IPS DF 4.7 (cell line): ENCODE measurements at regions not wholly inside any gene's neighbourhood (a gene's known extent, or its start where the extent isn't known, plus 50 kb on each side); places are given as distances from the start of the nearest gene placed in this dataset.

Experiments
- DNase-seq: peaks from one replicate; pipeline ENCODE4 v3.0.0-alpha.2; 2013; ENCODE audit warnings: low spot score; ENCODE audit errors: extremely low read depth

DNA sequence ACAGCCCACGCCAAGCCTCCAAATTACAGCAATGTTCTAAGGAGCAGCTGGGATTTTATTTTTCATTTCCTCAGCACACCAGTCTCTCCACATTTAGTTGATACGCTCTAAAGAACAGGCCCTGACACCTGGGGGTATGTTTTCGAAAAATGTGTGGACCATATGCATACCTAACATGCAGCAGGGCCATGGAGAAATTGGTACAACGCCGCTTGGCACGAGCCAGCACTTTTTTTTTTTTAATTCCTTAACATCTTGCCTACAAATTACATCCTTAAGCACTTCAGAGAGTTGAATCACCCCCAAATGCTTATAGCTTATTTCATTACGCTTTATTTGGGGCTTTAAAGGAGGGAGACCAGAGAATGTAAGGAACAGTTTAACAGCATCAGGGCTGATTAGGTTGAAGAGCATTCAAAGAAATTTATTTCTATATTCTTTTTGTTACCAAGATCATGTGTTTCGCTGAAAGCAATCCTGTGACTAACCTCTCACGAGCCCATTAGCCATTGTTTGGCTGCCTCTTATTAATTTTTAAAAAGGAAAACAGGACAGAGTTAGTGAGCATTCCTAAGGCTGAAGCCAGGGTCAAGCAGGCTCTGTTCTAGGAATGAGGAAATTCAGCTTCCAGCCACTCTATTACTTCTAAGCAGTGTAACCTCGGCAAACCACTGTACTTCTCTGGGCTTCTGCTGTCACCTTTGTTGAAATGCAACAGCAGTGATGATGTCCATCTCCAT, 173.8 kb downstream of the ACTL7B start:
- no peak for DNase-seq

DNA sequence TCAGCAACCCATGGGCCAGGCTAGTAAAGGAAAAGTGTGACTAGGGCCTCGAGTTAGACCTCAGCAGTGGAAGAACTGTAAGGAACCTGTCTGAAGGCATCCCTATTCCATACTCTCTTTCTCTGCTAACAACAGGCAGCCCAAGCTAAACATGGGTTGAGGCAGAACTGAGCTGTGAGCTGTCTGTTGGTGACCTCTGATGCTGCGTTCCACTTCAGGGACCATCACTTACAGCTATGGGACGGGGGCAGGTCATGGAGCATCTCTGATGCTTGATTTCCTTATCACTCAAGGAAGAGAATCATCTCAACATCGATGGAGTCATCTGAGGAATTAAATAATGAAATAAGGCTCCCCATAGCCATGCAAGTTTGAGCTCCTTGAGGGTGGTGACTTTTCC, 174.8 kb downstream of the ACTL7B start:
- DNase-seq = no peak

DNA sequence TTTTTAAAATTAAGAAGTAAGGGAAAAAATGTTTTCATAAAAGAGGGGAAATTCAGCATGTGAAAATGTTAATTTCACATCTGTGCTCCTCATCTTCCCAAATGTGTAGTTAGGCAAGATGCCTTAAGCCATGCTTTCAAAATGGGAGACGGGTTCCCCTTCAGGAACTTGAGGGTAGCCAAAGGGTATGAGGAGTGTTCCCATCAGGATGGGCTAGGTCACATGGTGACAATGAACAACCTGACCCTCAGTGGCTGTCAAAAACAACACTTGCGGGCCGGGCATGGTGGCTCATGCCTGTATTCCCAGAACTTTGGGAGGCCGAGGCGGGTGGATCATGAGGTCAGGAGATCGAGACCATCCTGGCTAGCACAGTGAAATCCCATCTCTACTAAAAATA, 178.0 kb downstream of the ACTL7B start:
- no peak for DNase-seq

DNA sequence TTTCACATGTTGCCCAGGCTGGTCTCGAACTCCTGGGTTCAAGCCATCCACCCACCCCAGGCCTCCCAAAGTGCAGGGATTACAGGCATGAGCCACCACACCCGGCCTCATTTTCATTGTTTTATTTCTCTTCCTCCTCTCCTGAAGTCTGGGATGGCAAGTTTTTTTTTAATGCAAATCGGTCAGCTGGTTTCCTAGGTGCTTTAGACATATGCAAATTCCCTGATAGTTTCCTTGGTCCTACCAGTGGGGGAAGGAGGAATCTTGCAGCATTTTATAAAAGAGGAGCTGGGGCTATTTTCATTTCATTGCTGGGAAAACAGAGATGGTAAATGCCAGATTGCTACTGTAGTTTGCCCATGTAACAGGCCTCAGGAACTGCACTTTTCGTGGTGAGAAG, 179.4 kb downstream of the ACTL7B start:
- DNase-seq = no peak

DNA sequence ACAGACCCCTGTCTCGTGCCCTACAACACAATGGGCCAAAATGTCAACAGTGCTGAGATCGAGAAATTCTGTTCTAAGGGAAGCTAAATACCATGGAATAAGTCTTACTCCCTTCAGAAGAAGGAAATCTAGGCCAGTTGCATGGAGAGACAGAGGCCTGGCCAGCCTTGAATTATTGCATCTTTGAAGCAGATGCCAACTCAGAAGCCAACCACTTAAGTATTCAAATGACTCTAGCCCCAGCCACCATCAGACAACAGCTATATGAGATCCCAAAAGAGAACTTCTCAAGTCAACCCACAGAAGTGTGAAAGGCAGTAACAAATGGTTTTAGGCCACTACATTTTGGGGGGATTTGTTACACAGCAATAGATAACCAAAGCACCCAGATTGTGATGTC, 180.1 kb downstream of the ACTL7B start:
- DNase-seq = no peak

DNA sequence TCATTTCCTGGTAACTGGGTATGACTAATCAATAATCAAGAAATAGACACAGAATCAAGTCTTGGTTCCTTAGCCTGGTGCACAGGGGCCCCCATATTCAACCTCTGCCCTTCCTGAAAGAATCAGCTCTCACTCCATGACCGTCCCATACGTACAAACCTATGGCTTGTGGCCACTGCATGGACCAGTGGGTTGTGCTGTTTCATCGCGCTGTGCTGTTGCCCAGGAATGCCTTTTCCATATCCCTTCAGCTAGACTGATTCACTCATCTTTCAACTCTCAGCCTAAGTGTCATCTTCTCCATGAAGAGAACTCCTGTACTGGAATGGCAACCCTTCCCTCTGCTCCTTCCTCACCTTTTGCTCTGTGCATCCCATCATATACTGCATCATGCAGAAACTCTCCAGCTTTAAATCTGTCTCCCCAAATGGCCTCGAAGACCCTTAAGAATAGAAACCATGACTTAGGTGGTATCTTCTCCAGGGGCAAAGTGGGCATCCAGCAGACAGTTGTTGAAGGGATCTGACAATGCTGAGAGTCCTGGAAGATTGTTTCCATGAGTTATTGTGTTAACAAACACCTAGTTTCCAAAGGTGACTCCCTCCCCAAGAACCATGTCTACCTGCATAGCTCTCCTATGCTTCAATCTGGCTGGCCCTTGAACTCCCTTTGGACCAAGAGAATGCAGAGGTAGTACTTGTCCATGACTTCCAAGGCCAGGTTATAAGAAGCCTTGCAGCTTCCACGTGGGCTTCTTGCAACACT, 180.8 kb downstream of the ACTL7B start:
- no peak for DNase-seq

DNA sequence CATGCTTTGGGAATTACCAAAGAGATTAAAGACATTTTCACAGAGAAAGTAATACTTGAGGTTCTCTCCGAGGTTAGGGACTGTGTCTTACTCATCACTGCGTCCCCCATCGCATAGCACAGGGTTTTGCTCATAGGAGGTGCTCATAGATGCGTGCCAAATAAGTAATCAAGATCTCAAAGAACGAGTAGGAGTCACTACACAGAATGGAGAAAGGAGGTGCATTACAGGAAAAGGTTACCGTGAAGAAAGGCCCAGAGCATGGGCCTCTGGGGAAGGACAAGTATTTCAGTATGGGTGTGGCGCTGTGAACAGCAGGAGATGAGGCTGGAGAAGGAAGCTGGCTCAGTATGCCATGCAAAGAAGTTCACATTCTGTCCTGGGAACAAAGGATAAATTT, 182.4 kb downstream of the ACTL7B start:
- DNase-seq = no peak

DNA sequence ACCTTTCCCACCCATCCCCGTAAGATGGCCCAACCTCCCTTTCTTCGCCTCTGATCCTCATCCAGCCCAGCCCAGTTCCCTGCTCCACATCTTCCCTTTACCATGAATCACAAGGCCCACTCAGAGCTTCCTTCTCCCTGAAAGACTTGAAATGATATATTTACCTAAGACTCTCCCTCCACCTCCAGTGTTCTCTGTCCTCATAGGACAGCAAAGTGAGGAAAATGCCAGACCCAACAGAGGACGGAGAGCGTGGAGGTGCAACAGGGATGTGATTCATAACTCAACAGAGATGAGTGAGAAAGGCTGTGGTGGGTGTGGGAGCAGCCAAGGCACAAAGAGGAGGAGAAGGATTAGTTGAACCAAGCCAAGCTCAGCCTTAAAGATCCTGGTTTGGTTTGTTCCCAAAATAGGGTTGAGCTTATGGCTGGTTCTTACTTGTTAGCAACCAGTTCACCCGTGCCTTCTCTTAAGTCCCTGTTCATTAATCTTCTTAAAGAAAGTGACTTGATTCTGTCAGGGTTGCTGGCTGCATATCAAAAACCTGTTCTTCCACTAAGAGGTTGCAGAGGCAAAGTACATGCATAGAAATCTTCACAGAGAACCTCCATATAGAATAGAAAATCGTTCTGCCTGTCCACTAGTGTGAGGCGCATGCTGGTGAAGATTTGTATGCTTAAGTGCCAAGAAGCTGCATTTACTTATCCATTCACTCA, 183.2 kb downstream of the ACTL7B start:
- no peak for DNase-seq

DNA sequence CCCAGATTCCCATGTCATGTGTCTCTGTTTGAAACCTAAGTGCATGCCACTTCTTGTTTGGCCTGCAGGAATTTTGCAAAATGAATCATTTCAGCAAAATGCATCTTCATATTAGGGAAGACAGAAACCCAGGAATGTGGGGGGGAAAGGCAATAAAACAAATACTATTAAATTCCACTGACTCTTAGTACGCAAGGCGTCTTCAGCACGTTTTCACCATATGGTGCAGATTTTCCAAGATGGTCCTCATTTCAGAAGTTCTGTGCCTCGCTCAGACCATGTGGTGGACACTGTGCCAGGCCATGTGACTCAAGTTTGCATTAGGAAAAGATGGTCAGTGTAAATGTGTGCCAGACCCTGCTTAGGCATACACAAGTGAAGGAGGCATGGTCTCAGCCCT, 184.0 kb downstream of the ACTL7B start:
- no peak for DNase-seq

DNA sequence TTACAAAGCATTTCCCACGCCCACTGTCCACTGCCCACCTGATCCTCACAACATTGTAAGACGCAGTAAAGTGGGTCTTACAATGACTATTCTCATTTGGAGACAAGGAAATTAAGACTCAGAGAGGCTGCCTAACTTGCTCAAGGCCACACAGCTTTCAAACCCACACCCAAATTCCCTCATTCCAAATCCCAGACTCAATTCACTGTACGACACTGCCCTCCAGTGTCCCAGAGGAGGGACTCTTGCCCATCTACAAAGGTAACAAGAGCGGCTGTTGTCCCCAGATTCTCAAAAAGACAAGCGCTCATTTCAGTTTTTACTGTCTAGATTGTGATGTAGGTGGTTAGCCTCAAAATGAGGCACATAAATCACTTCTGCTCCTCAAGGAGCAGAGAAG, 184.6 kb downstream of the ACTL7B start:
- DNase-seq = no peak

DNA sequence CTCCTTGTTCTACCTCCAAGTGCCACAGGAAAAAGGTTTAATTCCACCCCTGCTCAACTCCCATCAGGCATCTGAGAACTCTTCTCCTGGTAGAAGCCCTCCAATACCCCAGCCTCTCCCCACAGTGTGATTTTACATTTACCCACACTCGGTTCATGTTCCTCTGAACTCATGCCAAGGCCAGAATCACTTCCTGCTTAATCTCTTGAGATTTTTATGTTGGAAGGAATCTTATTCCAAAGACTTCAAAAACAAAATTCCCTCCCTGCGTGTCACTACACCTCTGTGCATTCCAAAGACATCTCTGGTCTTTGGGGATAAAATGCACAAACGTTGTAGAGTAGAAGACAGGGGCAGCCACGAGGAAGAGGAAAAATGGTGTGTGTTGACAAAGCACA, 186.8 kb downstream of the ACTL7B start:
- no peak for DNase-seq

DNA sequence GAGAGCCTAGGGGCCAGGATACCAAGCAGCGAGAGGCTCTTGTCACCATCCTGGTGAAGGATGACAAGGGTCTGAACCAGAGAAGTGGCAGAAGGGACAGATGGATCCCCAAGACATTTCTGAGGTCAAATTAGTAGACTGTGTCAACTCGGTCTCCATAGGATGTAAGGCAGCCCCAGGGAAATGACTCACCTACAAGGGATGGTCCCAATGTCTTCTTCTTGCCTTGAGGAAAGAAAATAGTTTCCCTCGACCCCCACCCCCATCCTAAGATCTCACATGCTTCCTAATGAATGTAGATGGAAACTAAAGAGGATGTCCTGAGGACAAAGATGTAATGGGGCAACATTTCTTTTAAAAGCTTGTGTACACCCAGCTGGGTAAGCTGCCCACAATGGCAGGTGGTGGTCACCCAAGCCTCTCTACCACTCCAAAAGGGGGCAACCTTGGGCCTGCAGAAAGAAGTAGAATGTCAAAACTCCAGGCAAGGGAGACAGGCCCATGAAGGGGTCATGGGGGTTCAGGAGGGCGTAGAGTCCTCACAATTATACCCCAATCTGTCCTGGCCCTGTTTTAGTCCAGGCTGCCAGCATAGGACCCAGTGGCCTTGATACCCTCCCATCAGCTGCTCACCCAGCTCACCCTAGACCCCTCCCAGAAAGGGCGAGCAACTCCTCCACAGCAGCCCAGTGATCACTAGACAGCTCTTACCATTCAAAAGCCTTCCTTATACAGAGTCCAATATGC, 187.4 kb downstream of the ACTL7B start:
- no peak for DNase-seq

DNA sequence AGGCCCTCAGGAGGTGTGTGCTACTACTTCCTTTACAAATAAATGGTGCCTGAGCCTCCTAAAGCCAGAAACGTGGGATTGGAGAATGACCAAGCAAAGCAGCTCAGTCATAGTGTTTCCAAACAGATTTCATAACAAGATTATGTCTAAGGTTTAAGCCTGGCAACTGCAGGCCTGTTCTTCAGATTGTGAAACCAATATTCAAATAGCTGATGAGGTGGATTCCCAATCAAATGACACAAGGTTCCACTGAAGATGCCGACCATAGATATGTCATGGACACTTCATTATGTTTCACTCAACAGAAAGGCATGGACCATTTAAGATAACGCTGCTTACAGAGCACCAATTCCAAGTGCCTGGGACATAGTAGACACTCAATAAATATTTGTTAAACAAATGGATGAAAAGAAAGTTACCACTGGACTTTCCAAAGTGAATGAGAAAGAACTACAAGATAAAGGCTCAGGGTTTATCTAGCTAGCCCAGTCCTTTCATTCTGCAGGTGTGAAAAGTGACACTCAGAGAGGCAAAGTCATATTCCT, 189.5 kb downstream of the ACTL7B start:
- no peak for DNase-seq

DNA sequence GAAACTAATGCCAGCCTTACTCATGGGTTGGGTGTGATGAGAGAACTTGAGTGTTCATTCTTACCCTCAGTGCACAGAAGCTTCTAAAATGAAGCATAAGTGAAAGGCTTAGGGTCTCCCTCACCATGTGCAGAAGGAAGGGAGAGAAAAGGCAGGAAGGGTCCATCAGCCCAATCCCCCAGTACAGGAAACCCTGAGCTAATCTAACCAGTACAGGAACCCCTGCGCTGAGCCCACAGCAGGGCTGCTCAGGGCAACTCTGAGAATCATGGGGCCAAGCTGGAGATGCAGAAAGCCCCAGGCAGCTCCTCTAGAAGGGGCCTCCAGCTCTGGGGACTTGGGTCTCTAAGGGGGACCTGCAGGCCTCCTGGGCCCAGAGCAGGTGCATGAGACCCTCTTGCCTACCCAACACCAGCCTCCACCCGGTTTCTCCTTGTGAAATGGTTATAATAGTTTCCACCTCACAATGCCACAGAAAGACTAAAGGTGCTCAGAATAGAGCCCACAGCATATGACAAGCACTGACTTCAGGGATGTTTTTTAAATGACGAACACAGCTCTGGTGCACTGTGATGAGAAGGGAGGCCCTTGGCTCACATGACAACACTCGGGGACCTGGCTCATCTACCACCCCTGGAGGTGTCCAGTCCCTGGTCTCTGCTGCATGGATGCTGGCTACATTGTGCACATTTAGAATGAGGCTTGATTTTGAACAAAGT, 190.1 kb downstream of the ACTL7B start:
- no peak for DNase-seq

DNA sequence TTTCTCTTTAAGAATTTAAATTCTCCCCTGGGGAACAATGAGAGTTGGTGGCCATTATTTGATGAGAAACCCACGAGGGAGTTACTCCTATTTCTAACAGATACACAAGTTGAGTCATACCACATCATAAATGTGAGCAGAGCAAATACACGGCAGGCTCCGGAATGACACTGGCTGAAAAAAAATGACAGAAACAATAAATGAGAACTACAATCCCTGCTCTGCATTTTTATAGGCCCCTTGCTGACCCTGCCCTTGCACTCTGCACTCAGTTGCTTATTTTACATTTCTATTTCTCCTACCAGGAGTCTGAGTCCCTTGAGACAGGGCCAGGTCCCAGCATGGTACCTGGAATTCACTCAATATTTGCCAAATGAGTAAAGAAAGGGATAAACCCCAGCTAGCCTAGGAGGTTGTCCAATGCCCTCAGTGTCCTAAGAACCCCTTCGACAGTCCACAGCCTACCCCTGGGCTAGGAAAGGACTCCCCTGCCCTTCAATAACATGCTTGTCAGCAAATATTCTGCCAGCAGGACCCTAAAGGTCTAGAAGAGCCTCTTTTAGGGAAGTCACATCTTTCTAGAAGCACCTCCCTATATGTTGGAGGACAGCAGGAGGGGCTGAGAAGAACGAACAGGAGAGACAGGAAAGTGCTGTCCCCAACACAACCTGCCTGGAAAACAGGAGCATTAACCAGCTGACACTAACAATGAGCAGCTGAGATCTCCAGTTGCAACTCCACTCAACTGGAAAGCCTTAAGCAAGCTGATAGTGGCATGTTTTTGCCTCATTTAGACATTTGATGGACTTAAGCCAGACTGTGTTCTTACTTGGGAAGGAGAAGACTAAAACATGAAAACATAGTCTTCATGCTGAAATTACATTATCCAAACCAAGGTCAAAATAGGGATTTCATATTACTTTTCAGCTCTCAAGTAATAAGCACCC, 191.2 kb downstream of the ACTL7B start:
- no peak for DNase-seq

DNA sequence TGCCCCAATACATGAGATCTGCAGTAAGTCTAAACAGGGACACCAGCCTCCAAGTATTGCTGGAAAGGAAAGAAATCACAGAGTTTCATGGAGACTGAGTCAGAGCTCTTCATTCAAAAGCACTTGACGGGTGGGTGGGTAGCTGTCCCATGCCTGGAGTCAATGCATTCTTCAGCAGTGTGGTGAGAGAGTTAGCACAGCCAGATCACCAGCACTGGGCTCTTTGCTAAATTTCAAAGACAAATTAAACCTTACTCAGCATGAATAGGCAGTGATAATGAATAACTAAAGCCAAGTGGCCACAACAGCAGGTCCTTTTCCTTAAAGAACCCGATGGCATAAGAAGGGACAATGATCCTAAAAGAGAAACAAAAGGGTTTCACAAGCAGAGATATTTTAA, 192.4 kb downstream of the ACTL7B start:
- DNase-seq = no peak

DNA sequence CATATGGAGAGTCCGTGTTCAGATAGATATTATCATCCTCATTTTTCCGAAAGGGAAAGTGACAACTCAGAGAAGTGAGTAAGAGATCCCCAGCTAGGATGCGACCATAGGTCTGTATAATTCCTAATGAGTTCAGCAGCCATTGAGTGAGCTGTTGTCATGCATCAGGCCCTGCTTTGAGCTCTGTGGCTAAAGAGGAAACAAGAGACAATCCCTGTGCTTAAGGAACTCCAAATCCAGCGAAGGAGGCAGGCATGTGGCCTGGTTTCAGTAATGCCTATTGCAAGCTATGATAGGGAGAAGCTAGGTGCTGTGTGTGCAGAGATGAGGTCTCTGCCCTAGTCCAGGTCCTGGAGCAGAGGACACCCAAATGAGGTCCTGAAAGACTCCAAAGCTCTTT, 192.8 kb downstream of the ACTL7B start:
- DNase-seq = no peak

DNA sequence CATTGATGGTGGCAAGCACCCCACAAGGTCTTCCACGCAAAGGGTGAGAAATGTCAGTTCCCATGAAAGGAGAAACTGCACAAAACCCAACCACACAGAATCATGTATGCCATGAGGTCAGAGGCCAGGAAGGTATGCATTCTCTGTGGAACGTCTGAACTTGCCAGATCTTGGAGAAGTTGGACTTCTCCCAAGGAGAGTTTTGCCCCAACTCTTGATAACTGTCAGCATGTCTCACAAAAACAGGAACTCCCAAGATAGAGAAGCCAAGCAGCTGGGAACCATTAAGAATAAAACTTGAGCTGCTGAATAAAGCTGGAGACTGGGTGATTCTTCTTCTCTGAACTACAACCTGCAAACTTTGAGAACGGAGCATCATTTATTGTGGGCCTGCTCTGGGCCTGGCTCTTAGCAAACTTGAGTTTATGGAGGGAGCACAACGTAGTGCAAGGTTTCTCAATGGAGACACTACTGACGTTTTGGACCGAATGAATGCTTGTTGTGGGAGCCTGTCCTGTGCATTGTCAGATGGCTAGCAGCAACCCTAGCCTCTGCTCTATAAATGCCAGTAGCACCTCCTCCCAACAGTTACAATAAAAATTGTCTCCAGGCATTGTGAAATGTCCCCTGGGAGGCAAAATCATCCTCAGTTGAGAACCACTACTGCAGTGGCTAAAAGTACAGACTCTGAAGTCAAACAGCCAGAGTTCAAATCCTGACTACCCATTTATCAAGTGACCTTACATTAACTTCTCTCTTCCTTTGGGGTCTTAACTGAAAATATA, 193.5 kb downstream of the ACTL7B start:
- no peak for DNase-seq

DNA sequence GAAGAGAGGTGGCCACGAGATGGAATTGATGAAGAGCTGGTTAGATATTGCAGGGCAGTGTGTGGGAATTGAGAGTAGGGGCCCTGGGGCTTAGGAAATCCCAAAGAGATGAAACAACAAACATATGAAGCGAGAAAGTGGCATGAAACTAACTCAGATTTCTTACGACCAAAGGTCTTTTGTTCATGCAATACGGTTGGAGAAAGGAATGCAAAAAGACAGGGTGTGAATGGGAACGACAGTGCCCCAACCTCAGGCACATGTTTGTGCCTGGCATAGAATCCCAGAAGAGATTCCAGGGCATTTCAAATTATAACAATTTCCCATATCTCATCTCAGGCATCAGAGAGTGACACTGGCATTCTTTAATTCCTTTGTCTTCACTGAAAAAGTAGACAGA, 199.2 kb downstream of the ACTL7B start:
- no peak for DNase-seq
